ENCODE measurements at regions not wholly inside any gene's neighbourhood (a gene's known extent, or its start where the extent isn't known, plus 50 kb on each side); places are given as distances from the start of the nearest gene placed in this dataset.

DNA sequence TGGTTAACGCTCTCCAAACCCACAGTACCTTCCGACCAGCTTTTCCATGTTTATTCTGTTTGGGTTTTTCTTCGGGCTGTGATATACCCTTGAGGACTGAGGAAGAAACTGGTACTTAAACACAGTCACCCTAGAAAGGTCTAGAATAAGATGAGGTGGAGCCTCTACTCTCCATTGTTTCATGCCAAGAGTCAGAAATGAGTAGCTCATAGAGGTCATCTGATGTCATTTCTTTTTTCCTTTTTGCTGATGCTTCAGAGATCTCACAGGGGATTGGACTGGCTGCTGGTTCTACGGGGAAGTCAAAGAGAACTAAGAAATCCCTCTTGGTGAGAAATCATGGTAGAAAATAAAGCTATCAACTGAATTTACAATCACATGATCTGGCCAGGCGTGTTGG lies 538.2 kb upstream of the TMEM132C start:
- WGBS, 5 donors: 63 to 81% (median 76%) methylated on average over 5 of the region's 5 CpGs

GRCh38 chr12:127729381-127729780 lies 537.6 kb upstream of the TMEM132C start:
- Histone ChIP-seq H3K4me3 (no peak overlapping the region), H3K9me3 (peaks cover 0 to 3% (median 2%) of the 10 kb centered on the region in 4 donors), H3K27me3 (no peaks in the 10 kb centered on the region), H3K27ac (no peak overlapping the region), H3K36me3 (no peaks in the 10 kb centered on the region), H3K4me1 (no peaks in the 10 kb centered on the region)
- DNase-seq: no peak
- intact Hi-C loops (cut with DNase I; ENCODE audit: low total_unique reads): no loop called here
- TF ChIP-seq, protein P1, sequence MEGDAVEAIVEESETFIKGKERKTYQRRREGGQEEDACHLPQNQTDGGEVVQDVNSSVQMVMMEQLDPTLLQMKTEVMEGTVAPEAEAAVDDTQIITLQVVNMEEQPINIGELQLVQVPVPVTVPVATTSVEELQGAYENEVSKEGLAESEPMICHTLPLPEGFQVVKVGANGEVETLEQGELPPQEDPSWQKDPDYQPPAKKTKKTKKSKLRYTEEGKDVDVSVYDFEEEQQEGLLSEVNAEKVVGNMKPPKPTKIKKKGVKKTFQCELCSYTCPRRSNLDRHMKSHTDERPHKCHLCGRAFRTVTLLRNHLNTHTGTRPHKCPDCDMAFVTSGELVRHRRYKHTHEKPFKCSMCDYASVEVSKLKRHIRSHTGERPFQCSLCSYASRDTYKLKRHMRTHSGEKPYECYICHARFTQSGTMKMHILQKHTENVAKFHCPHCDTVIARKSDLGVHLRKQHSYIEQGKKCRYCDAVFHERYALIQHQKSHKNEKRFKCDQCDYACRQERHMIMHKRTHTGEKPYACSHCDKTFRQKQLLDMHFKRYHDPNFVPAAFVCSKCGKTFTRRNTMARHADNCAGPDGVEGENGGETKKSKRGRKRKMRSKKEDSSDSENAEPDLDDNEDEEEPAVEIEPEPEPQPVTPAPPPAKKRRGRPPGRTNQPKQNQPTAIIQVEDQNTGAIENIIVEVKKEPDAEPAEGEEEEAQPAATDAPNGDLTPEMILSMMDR (IDR thresholded peaks at IDR 0.05): no peak
- TF ChIP-seq POLR2A (IDR thresholded peaks at IDR 0.05) (no peak), POLR2AphosphoS5 (IDR thresholded peaks at IDR 0.05) (no peak), EP300 (IDR thresholded peaks at IDR 0.05) (no peak)
- 79 to 87% (median 80%) methylated on average over 1 of the region's 1 CpG for WGBS, 5 donors

More for the DNA sequence above, 538.2 kb upstream of the TMEM132C start:
- intact Hi-C loops (cut with DNase I; ENCODE audit: low total_unique reads): no loop called here
- Histone ChIP-seq H3K27ac (no peak overlapping the region), H3K9me3 (peaks cover 0 to 3% (median 2%) of the 10 kb centered on the region in 4 donors), H3K27me3 (no peaks in the 10 kb centered on the region), H3K36me3 (no peaks in the 10 kb centered on the region), H3K4me1 (no peaks in the 10 kb centered on the region), H3K4me3 (no peak overlapping the region)
- DNase-seq: no peak
- TF ChIP-seq POLR2A (IDR thresholded peaks at IDR 0.05) (no peak), POLR2AphosphoS5 (IDR thresholded peaks at IDR 0.05) (no peak)

DNA sequence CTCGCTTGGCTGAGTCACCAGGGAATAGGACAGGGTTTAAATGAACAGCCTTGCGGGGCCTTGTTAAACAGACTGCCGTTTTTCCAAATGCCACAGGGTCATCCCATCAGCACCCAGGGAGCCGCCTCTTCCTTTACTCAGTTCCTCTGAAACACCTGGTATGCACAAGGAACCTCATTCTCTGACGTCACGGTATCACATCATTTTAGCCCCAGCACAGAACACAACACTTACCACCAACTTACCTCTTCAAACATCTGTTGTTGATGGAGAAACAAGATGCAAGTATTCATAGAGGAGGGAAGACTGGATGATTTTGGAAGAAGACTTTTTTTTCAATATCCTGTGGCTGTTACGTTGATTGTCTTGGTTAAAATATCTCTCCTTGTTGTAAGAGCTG lies 535.3 kb upstream of the TMEM132C start:
- intact Hi-C loops (cut with DNase I; ENCODE audit: low total_unique reads): no loop called here
- WGBS, 5 donors: 59 to 73% (median 71%) methylated on average over 7 of the region's 7 CpGs
- H3K9me3 ChIP-seq: peaks cover 0 to 3% (median 2%) of the 10 kb centered on the region in 4 donors
- no peaks in the 10 kb centered on the region for H3K4me1 ChIP-seq
- H3K27me3 ChIP-seq: no peaks in the 10 kb centered on the region
- no peak overlapping the region for H3K4me3 ChIP-seq
- H3K36me3 ChIP-seq: no peaks in the 10 kb centered on the region
- no peak for DNase-seq
- no peak overlapping the region for H3K27ac ChIP-seq
- TF ChIP-seq POLR2A (IDR thresholded peaks at IDR 0.05) (no peak), POLR2AphosphoS5 (IDR thresholded peaks at IDR 0.05) (no peak), EP300 (IDR thresholded peaks at IDR 0.05) (no peak)
- TF ChIP-seq, protein P1 (IDR thresholded peaks at IDR 0.05): no peak

GRCh38 chr12:127742231-127742630 lies 524.7 kb upstream of the TMEM132C start:
- Histone ChIP-seq H3K36me3 (no peaks in the 10 kb centered on the region), H3K27ac (no peak overlapping the region), H3K4me3 (no peak overlapping the region), H3K9me3 (peaks cover 0 to 8% (median 3%) of the 10 kb centered on the region in 4 donors), H3K27me3 (no peaks in the 10 kb centered on the region), H3K4me1 (no peaks in the 10 kb centered on the region)
- DNase-seq: no peak
- no peak for TF ChIP-seq POLR2AphosphoS5 (IDR thresholded peaks at IDR 0.05)
- no peak for TF ChIP-seq EP300 (IDR thresholded peaks at IDR 0.05)
- 87 to 94% (median 91%) methylated on average over 8 of the region's 8 CpGs for WGBS, 5 donors
- intact Hi-C loops (cut with DNase I; ENCODE audit: low total_unique reads): no loop called here

GRCh38 chr12:127745469-127746212 lies 521.3 kb upstream of the TMEM132C start:
- WGBS, 5 donors: 62 to 76% (median 70%) methylated on average over 9 of the region's 9 CpGs
- Histone ChIP-seq H3K9me3 (peaks cover 0 to 8% (median 3%) of the 10 kb centered on the region in 4 donors), H3K36me3 (no peaks in the 10 kb centered on the region), H3K27ac (no peak overlapping the region), H3K4me3 (no peak overlapping the region), H3K4me1 (no peaks in the 10 kb centered on the region), H3K27me3 (no peaks in the 10 kb centered on the region)
- intact Hi-C loops (cut with DNase I; ENCODE audit: low total_unique reads): no loop called here
- DNase-seq: no peak
- TF ChIP-seq, protein P1 (IDR thresholded peaks at IDR 0.05): no peak
- TF ChIP-seq POLR2A (IDR thresholded peaks at IDR 0.05) (no peak), EP300 (IDR thresholded peaks at IDR 0.05) (no peak), POLR2AphosphoS5 (IDR thresholded peaks at IDR 0.05) (no peak)

Data from stomach (tissue), 8 donors.